Dermis blood vessel endothelial cell (primary cell): ENCODE measurements at regions not wholly inside any gene's neighbourhood (a gene's known extent, or its start where the extent isn't known, plus 50 kb on each side); places are given as distances from the start of the nearest gene placed in this dataset.
"Not testable (repeated sequence)": the region's sequence is repeated elsewhere in the genome, so short reads cannot be mapped to it uniquely, and the experiment has no call there.

ENCODE experiments used
- DNase-seq: peaks from one replicate; pipeline ENCODE4 v3.0.0; 2010

DNA sequence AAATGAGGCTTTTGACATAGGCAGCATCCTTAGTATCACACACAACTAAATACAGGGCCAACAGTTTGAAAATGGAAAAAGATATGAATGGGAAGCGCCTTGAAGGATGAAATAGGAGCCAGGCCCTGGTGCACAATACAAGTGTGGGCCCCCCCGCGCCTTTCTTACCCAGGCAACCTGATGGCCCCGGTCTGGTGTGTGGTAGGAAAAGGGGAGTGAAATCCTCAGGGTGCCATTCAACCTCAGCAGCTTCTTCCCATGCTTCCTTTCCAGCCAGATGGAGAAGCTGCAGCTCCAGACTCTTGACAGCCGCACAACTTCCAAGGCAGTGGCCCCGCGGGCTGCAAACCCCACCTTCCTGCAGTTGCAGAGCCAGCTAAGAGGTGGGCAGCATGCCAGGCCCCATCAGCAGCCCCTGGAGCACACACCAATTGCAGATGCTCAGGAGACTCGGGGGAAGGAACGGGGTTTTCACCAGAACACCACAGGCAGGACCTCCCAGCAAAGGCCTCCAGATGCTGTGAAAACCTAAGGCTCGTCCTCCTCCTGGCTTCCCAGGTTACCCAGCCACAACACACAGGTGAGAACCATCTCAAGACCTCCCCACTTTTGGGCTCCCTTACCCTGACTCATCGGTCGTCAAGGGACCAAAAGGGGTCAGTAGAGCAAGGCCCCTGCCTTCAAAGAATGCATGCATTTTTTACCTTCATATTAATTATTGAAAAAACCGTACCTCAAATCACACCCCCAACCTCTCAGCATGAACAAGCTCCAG is 101.6 kb downstream of the CPN2 start:
- DNase-seq: no peak

DNA sequence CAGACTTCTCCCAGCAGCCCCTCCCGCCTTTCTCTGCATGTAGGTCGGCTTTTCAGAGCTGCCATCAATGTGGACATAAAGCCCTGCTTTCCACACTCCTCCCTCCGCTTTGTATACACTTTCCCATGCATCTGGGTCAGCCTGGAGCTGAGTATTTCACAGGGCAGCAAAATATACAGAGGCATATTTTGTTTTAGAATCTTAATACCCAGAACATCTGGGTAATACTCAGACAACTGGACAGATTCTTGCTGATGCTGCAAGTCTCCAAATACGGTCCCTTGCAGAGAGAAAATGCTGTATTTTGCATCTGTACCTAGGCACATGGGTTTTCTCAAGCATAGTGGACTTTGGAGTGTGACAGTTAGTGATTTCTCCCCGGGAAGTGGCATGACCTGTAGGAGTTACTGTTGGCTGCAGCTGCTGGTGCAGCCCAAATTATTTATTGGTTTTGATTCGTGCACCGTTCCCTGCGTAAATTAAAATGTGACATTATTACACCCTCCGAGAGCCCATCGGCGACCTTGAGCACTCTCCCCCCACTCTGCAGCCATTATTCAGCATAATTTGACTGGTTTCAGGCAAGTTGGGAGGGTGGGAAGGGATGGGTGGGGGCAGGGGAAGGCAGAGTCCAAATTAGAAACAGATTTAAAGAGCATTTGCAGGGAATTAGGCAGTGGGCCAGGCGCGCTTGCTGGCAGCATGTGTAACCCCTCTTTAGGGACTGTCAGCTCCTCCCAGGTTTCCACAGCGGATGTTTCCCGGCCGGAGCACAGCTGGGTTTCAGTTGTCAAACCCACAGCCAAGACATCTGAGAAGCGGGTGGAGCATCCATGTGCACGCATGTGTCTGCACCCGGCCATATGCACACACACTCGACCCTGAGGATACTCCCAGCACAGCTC is 100.8 kb downstream of the CPN2 start:
- DNase-seq: peak; percentile 27

DNA sequence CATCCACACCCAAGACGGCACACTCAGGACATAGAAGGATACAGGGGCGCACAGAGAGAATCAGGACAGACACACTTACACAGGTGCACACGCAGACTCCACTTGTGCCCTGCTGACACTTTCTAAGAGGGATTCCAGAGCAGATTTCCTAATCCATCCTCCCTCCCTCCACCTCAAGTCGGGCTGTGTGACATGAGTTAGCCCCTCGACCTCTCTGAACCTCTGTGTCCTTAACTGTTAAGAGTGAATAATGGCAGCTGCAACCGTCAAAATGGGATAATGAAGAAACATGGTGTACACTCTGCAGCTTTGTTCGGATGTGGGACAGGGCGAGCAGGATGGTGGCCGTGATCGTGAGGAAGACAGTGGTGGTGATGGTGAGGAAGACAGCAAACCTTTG is 100.1 kb downstream of the CPN2 start:
- DNase-seq: no peak

DNA sequence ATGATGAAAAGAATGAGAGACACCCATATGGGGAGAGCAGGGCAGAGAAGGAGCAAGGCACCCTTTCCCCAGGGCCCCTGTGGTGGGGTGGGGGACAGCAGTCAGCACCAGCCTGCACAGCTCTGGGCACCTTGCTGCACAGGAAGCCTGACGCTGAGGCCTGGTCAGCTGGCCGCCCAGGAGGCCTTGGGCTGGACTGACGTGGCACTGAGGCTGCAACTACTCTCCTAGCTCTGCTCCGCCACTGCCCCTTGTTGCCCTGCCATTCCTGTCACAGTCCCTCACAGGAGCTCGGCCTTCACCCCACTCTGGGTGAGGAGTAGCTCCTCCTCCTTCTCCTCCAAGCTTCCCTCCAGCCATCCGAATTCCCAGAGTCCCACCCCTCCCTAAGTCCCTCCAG is 99.7 kb downstream of the CPN2 start:
- no peak for DNase-seq

DNA sequence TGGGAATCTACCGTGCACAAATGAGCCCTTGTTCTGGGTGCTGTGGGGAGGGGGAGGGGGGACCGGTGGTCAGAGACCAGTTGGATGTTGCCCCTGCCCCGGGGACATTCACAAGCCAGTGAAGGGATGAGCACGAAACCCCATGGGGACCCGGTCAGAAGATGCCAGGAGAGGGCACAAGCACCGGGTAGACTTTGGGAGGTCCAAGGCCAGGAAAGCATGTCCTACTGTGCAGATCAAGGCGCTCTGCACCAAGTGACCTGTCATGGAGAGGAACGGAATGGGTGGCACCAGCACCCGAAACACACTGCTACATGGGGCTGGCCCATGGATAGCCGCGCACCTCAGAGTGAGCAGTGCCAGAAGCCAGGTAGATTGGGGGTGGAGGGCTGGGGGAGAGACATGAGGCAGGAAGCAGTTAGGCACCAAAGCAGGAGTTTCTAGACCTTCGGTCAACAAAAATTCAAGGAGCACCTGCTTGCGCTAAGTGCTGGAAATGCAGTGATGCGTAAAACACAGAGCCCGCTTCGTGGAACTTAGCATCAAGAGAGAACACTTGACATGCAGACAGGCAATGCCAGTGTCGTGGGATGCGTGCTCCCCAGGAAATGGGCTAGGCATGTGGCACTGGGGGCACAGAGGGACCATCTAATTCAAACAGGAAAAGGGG is 99.1 kb downstream of the CPN2 start:
- DNase-seq: no peak

DNA sequence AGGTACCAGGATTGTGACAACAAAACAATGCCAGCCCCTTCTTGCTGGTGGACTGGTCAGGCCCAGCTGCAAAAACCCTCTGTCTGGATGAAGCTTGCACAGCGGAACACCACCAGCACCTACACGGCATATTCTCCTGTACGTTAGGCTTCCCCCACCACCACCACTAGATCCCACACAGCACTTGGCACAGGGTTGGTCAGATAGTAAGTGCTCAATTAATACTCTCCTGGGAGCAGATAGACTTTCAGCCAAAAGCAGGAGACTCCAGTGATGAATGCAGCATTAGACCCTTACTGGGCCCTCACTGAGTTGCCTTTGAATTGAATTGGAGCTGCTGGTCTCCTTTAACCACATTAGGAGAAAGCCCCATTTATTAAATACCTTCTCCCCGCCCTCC is 97.9 kb downstream of the CPN2 start:
- no peak for DNase-seq

DNA sequence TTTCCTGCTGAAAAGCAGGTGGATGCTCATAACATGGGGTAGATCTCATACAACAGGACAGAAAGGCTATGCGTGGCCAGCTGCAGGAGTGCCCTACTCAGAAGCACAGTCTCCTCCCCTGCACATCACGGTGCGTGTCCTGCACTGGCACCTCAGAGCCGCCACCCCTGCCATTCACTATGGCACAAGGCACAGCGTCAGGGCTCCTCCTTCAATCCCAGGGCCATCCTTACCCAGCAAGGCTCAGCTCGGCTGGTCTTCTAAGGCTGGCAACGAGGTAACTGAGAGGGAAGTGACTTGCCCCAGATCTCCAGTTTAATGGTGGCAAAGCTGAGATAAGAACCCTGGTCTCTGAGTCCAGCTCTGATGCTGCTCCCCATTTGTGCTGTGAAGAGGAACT is 97.1 kb downstream of the CPN2 start:
- no peak for DNase-seq

DNA sequence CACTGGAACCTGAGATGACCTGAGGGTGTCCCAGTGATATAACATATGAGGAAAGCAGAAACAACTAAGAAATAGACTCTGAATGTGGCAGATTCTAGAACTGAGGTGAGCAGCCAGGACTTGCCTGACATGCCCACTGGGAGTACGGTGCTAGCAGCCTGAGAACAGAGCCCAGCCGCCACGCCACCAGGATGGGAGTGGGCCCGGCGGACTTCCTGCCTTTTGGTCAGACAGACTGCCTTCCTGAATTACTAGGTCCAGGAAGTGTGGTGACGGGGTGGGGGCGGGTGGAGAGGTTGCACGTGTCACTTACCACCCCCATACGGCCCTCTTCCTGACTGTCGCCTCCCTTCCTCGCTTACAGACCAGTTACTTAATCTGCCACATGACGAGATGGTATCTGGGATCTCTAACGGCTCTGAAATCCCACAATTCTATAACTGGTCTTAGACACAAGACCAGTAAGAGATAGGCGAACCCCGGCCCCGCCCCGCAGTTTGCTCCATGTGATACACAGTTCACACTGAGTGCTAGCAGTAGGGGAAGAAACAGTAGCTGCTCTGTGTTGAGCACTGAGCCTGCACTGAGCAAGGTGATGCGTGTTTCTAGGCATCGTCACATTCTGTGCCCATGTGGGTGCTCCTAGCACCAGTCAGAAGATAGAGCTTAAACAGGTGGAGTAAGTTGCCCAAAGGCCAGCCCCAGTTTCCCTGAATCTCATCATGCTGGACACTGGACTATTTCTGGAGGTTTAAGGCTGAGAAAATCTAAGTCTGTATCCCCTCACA is 95.7 kb downstream of the CPN2 start:
- DNase-seq: peak; percentile 98

DNA sequence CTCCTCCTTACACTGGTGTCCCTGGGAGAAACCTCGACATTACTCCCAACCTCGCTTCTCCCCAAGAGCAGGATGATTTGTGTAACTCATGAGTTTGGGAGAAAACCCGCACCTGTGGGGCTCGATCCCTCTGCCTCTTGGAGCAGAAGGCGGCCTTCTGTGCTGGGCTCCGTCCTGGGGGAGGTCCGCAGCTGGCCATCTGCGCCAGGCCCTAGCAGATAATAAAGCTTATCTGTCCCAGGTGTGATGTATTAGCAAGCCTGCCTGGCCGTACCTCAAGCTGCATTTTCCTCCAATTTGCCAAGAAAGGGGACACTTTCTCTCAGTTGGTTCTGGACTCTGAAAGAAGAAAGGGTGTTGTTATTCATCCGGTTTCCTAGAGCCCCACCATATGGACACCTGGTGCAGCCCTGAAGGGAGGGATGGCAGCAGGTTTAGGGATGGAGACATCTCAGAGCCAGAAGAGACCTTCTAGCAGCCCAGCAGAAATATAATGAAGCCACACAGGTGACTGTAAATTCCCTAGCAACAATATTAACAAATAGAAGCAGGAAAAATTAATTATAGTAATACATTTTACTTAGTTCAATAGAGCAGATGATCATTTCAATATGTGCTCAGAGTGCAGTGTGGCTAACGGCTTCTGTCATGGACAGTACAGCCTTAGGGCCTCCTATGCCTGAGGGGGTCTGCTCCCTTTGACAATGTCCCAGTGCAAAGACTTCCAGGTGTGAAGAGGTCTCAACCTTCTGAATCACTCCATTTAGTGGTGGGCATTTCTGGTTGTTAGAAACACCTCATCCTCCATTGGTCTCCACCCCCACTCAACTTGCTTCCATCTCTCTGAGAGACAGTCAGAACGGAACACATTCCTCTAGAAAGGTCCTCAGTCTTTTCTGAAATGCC is 94.8 kb downstream of the CPN2 start:
- DNase-seq: no peak

DNA sequence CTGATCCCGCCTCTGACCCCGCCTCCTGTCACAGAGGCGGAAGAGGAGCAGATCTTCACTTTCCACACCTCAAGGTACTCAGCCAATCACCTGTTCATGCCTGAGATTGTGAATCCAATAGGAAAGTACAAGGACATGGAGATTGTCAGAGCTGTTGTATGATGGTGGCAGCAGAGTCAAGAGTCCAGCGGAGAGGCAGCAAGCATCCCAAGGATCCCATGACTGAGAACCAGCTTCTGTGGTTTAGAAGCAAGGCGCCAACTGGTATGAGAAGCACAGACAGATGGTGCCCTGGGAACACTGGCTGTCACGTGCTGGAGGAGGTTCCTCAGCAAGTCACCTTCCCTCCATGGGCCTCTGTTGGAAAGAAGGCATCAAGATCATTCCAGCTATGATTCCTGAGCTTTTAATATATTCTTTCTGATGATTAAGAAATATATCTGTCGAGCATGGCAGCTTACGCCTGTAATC is 93.9 kb downstream of the CPN2 start:
- no peak for DNase-seq

DNA sequence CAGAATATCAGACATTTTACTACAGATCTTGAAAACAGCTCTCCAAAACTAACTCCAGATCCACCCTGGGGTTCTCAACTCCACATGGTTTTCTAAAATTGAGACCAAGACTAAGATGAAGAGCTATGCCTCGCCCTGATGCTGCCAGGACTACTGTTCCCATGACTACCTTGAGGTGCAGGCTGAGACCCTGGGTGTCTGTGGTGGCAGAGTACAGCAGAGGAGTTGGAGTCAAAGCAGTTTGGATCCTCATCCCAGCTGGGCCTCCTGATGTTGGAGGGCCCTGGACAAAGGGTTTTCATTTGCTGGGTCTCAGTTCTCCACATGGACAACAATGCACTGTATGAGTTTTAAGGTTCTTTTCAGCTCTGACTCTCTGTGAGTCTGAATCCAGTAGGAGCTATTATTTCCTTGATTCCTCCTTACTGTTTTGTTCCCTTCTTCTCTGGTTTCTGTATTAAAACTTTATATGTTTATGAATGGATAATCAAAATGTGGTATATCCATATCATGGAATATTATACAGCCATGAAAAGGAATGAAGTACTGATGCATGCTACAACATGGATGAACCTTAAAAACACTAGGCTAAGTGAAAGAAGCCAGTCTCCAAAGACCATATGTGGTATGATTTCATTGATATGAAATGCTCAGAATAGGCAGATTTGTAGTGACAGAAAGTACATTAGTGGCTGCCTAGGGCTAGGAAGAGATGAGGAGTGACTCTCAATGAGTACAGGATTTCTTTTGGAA is 93.0 kb downstream of the CPN2 start:
- DNase-seq: no peak

DNA sequence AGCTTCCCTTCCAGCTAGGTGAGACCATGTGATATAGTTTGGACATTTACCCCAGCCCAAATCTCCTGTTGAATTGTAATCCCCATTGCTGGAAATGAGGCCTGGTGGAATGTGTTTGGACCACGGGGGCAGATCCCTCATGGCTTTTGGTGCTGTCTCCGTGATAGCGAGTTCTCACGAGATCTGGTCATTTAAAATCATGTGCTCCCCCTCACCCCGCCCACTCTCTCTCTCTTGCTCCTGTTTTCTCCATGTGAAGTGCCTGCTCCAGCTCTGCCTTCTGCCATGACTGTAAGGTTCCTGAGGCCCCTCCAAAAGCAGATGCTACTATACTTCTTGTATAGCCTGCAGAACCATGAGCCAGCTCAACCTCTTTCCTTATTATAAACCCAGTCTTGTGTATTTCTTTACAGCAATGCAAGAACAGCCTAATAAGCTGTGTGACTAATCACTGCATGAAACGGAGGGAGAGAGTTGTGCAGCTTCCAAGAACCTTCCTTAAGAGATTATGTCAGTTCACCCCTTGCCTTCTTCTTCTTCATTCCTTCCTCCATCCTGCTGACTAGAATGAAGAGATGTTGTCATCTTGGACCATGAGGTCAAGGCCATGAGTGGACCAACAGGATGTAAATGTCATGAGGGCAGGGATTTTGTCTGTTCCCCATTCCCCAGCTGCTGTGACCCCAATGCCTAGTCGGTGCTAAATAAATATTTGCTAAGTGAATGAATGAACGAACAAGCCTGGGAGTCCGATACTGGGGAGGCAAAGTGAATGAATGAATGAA is 91.0 kb downstream of the CPN2 start:
- peak; percentile 33 for DNase-seq

DNA sequence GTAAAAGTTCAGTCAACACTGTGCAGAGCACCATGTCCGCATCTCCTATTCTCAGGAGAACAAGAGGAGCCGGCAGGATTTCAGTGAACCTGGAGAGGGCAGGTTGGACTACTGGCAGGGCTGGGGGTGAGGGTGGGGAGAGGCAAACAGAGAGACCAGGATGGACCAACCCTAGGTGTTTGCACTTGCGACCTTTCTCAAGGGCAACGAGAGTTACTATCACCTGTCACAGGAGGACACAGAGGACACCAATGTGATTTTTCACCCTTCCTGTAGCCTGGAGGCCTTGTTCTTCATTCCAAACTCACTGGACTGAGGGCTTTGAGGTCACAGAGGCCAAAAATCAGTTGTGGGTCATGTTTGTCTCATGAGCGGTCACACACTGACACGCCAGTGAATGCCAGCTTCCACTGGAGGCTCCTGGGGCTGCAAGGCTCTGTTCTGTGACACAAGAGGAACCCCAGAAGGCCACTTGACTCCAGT is 89.5 kb downstream of the CPN2 start:
- no peak for DNase-seq

DNA sequence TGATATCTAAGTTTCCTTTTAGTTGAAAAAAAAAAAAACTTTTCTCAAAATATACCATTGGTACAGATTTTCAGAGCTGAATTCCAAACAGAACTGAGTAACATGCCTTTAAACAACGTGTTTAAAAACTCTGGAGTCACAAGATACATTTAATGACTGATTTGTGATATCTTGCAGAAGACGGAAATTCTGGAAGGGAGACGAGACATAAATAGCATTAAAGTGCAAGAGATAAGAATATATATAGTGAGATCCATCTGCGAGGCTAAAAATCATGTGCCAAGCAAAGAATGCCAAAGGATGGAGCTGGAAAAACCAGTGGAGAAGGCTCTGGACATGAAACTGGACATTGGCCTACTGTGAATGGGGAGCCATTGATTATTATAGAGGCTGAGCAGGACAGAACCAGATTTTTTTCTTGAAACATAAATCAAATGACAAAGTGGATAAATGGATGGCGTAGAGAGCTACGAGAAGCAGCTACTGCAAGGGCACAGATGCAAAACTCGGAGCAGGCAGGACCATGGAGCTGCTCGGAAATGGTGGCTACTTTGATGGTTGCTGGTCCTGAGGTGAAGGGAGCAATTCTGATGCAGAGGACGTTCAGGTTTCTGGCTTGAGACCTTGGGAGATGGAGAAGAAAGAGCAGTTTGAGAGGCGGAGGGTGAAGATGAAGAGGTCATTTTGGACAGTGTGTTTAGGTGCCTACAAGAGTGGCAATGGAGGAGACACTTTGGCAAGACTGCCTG is 88.8 kb downstream of the CPN2 start:
- DNase-seq: no peak

DNA sequence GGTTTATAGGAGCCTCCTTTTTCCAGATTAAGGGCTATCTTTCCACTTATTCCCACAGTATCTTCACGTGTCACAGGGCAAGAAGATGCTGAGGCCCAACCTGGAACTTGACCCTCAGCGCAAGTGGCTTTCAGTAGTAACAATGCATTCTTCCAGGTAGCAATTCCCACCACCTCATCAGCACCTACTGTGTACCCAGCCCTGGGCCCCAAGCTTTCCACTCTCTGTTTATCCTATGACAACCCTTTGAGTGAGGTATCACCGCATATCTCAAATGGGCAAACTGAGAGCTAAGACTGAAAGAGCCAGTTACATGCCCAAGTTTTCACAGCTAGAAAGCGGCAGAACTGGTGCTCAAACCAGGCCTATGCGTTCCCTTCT is 88.2 kb downstream of the CPN2 start:
- DNase-seq: no peak

DNA sequence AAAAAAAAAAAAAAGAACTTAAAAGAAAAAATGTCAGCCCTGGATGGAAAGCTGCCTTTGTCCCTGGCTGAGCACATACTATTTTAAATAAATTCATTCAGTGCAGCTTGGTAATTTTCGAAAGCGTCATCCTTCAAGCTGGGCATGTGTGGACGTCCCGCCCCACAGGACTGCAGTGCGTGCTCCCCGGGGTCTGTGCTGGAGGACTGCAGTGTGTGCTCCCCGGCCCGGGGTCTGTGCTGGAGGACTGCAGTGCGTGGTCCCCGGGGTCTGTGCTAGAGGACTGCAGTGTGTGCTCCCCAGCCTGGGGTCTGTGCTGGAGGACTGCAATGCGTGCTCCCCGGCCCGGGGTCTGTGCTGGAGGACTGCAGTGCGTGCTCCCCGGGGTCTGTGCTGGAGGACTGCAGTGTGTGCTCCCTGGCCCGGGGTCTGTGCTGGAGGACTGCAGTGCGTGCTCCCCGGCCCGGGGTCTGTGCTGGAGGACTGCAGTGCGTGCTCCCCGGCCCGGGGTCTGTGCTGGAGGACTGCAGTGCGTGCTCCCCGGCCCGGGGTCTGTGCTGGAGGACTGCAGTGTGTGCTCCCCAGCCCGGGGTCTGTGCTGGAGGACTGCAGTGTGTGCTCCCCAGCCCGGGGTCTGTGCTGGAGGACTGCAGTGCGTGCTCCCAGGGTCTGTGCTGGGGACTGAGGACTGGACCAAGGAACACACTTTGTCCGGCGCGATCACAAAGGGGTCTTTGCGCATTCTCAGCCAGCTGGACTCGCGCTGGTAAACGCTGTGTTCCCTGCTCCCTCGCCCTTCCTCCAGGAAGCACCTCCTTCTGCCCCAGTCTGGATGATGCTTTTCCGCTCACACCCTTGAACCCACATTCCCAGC is 86.3 kb downstream of the CPN2 start:
- not testable (repeated sequence) for DNase-seq

DNA sequence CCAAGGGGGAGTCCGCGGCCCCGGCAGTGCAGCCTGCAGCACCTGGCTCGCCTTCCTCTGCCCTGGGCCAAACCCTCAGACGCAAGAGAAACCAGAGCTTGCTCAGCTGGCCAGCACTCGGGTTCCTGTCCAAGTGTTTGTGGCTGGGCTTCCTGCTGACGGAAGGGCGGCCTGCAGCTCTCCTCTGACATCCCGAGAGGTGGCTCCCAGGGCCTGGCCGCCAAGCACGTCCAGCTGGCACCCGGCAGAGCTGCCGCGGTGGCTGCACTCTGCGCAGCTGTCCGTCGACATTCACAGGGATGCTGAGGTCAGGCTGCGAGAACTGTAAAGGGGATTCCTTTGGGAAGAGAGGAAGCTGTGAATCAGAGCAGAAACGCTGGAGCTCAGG is 85.6 kb downstream of the CPN2 start:
- DNase-seq: peak; percentile 99
